Astrocyte (in vitro differentiated cells and primary cell): ENCODE measurements at regions not wholly inside any gene's neighbourhood (a gene's known extent, or its start where the extent isn't known, plus 50 kb on each side); places are given as distances from the start of the nearest gene placed in this dataset.

Experiments used
- CTCF ChIP-seq: IDR thresholded peaks from 2 replicates; pipeline ENCODE4 v1.5.1; 2011; ENCODE audit warnings: low read depth, mild to moderate bottlenecking, inconsistent platforms, low read length, moderate library complexity; ENCODE audit not compliant: insufficient read depth
- EZH2 ChIP-seq: IDR thresholded peaks from 2 replicates; pipeline ENCODE4 v1.6.1; 2012; ENCODE audit warnings: mild to moderate bottlenecking, low read length, inconsistent platforms; ENCODE audit not compliant: insufficient read depth

- TF ChIP-seq EZH2: no peak
- TF ChIP-seq CTCF: no peak
These were observed 569.4 kb downstream of the TRAM1L1 start for GRCh38 chr4:116515959-116516358.
